ENCODE measurements at regions not wholly inside any gene's neighbourhood (a gene's known extent, or its start where the extent isn't known, plus 50 kb on each side); places are given as distances from the start of the nearest gene placed in this dataset.

- no peak for DNase-seq
Observed at GRCh38 chr7:23981314-23981713, 271.3 kb downstream of the STK31 start.

GRCh38 chr7:23981758-23982157 lies 271.7 kb downstream of the STK31 start:
- DNase-seq: no peak

GRCh38 chr7:24005517-24005916 lies 278.5 kb upstream of the NPY start:
- DNase-seq: no peak

GRCh38 chr7:24010495-24010894 lies 273.5 kb upstream of the NPY start:
- DNase-seq: no peak

GRCh38 chr7:24017519-24017918 lies 266.5 kb upstream of the NPY start:
- DNase-seq: peak in 1 of 3 donors; percentile 15

GRCh38 chr7:24018331-24018730 lies 265.7 kb upstream of the NPY start:
- no peak for DNase-seq

- no peak for DNase-seq
Observed at GRCh38 chr7:24019841-24020240, 264.1 kb upstream of the NPY start.

GRCh38 chr7:24024276-24025068 lies 259.5 kb upstream of the NPY start:
- DNase-seq: no peak

- no peak for DNase-seq
Observed at GRCh38 chr7:24025094-24025493, 258.9 kb upstream of the NPY start.

- no peak for DNase-seq
Observed at GRCh38 chr7:24025765-24026164, 258.2 kb upstream of the NPY start.

GRCh38 chr7:24026351-24026750 lies 257.6 kb upstream of the NPY start:
- no peak for DNase-seq

- DNase-seq: no peak
Observed at GRCh38 chr7:24029068-24029467, 254.9 kb upstream of the NPY start.

- no peak for DNase-seq
Observed at GRCh38 chr7:24034251-24034650, 249.7 kb upstream of the NPY start.

- DNase-seq: no peak
Observed at GRCh38 chr7:24035366-24036032, 248.5 kb upstream of the NPY start.

- peak in 2 of 3 donors; percentile 2 to 24 for DNase-seq
Observed at GRCh38 chr7:24036033-24036412, 248.0 kb upstream of the NPY start.

- no peak for DNase-seq
Observed at GRCh38 chr7:24038993-24039392, 245.0 kb upstream of the NPY start.

- DNase-seq: no peak
Observed at GRCh38 chr7:24039991-24040624, 243.9 kb upstream of the NPY start.

GRCh38 chr7:24042028-24042427 lies 242.0 kb upstream of the NPY start:
- no peak for DNase-seq

- no peak for DNase-seq
Observed at GRCh38 chr7:24049296-24049695, 234.7 kb upstream of the NPY start.

- DNase-seq: no peak
Observed at GRCh38 chr7:24050991-24051560, 232.9 kb upstream of the NPY start.

- no peak for DNase-seq
Observed at GRCh38 chr7:24051651-24052050, 232.3 kb upstream of the NPY start.

GRCh38 chr7:24052572-24053260 lies 231.3 kb upstream of the NPY start:
- no peak for DNase-seq

- no peak for DNase-seq
Observed at GRCh38 chr7:24054236-24054635, 229.8 kb upstream of the NPY start.

Data from suppressor macrophage treated with lipopolysaccharide for 1 hour (primary cell).